ENCODE measurements at regions not wholly inside any gene's neighbourhood (a gene's known extent, or its start where the extent isn't known, plus 50 kb on each side); places are given as distances from the start of the nearest gene placed in this dataset.

DNA sequence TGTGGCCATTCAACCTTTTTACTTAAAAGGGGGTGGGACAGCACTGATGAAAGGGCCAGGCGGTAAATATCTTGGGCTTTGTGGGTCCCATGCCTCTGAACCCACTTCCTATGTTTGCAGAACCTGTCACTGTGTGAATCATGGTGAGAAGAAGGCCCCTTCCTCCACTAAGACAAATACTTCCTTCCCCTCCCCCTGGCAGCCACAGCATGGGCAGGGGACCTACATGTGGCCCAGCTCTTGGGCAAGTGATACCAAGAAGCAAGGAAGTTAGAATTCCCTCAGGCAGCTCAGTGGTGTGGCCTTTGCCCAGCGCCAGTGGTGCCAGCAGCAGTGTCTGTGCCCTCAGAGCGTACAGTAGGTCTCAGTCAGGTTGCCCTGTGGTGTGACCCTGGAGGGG, 168.6 kb downstream of the TRIM33 start:
- no peak for DNase-seq (ENCODE audit: low read depth)
- H3K4me3 ChIP-seq (ENCODE audit: low read depth, low read length), result no peak overlapping the region
- TF ChIP-seq, protein P1, sequence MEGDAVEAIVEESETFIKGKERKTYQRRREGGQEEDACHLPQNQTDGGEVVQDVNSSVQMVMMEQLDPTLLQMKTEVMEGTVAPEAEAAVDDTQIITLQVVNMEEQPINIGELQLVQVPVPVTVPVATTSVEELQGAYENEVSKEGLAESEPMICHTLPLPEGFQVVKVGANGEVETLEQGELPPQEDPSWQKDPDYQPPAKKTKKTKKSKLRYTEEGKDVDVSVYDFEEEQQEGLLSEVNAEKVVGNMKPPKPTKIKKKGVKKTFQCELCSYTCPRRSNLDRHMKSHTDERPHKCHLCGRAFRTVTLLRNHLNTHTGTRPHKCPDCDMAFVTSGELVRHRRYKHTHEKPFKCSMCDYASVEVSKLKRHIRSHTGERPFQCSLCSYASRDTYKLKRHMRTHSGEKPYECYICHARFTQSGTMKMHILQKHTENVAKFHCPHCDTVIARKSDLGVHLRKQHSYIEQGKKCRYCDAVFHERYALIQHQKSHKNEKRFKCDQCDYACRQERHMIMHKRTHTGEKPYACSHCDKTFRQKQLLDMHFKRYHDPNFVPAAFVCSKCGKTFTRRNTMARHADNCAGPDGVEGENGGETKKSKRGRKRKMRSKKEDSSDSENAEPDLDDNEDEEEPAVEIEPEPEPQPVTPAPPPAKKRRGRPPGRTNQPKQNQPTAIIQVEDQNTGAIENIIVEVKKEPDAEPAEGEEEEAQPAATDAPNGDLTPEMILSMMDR (IDR thresholded peaks at IDR 0.05; ENCODE audit: insufficient read depth, low read depth, low read length, missing control alignments), result no peak

DNA sequence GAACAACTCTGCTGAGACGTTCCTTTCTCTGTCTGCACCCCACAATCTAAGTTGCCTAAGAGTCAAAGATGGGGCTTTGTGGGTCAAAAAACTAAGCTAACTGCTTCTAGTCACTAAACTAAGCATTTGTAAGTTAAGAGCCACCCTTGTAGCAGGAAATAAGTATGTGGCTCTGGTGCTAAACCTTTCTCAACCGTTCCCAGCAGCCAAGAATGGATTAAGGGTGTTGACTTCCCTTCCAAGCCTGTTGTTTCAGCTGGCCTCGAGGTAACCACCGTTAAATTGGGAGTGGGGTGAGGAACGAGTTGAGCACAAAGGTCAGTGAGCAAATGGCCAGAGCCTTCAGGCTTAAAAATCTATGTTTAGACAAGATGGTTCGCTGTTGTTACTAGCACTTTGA, 169.1 kb downstream of the TRIM33 start:
- DNase-seq (ENCODE audit: low read depth), result no peak
- TF ChIP-seq, protein P1 (IDR thresholded peaks at IDR 0.05; ENCODE audit: insufficient read depth, low read depth, low read length, missing control alignments), result no peak
- H3K4me3 ChIP-seq (ENCODE audit: low read depth, low read length), result no peak overlapping the region

DNA sequence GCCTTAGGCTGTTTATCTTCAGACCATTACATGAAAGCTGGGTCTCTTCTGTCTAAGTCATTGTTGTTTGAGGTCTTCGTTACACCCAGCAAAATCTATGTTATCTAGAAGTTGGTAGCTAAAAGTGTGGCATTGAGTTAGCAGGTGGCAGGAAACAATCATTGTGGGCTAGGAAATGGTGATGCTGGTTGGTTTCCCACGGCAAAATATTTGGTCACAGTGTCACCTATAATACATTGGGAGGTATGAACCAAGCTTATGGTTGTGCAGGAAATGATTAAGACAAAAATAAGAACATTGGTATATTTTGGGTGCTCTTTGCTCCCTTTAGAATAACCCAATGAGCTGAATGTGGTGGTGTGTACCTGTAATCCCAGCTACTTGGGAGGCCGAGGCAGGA, 169.7 kb downstream of the TRIM33 start:
- DNase-seq (ENCODE audit: low read depth), result no peak
- no peak overlapping the region for H3K4me3 ChIP-seq (ENCODE audit: low read depth, low read length)
- TF ChIP-seq, protein P1 (IDR thresholded peaks at IDR 0.05; ENCODE audit: insufficient read depth, low read depth, low read length, missing control alignments), result no peak

DNA sequence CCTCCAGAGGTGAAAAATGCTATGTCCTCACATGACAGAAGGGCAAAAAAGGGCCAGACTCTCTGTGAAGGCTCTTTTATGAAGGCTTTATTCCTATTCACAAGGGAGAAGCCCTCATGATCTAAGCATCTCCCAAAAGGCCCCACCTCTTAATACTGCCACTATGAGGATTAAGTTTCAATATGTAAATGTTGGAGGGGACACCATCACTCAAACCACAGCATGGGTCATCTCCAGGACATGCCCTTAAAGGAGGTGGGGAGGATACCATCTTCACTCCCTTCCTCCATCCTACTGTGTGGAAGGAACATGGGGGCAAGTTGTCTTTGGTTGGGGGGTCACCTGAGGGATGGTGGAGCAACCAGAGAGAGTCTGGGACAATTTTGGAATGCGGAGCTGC, 170.1 kb downstream of the TRIM33 start:
- TF ChIP-seq, protein P1 (IDR thresholded peaks at IDR 0.05; ENCODE audit: insufficient read depth, low read depth, low read length, missing control alignments), result no peak
- DNase-seq (ENCODE audit: low read depth), result no peak
- no peak overlapping the region for H3K4me3 ChIP-seq (ENCODE audit: low read depth, low read length)

DNA sequence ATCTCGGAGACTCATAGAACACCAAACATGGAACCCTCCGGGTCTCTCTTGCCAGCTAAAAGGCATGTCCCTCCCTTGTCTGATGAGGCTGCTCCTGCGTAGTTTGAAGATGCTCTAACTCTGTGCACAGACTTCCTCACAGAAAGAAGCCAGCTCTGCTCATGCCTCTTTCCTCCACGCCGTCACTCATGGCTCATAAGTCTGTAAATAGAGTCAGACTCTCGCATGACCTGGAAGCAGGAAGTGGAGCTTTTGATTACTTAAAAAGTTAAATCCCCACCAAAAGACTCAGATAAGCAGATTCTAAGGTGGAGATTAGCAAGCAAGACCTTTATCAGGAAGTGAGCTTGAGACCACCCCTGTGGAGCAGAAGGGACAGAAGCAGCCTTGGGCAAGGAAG, 171.6 kb downstream of the TRIM33 start:
- H3K4me3 ChIP-seq (ENCODE audit: low read depth, low read length), result no peak overlapping the region
- TF ChIP-seq, protein P1 (IDR thresholded peaks at IDR 0.05; ENCODE audit: insufficient read depth, low read depth, low read length, missing control alignments), result no peak
- DNase-seq (ENCODE audit: low read depth), result no peak

DNA sequence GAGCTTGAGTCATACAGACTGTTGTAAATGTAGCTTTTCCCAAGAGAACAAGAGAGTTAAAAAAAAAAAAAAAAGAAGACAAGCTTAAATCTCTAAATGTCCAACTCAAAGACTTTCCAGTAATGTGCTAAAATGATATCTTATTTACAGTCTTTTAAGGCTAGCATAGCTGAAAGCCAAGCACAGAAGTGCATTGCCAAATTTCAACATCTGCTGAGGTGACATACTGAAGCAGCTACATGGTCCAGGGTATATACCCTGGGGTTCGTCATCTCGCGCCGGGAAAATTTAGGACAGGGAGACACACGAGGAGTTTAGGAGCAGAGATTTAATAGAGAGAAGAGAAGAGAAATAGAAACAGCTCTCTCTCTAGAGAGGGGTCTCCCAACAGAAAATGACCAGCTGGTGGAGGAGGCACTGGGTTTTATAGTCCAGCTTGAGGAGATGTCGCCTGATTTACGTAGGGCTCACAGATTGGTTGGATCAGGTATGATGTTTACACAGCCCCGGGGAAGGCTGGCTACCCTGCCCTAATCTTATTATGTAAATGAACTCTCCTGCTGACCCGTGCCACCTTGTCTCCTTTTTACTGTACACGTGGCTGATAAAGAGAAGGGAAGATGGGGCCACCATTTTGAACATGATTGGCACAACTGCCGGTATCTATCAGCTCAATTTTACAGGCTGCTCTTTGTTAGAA, 172.7 kb downstream of the TRIM33 start:
- TF ChIP-seq, protein P1 (IDR thresholded peaks at IDR 0.05; ENCODE audit: insufficient read depth, low read depth, low read length, missing control alignments), result no peak
- no peak overlapping the region for H3K4me3 ChIP-seq (ENCODE audit: low read depth, low read length)
- DNase-seq (ENCODE audit: low read depth), result no peak

DNA sequence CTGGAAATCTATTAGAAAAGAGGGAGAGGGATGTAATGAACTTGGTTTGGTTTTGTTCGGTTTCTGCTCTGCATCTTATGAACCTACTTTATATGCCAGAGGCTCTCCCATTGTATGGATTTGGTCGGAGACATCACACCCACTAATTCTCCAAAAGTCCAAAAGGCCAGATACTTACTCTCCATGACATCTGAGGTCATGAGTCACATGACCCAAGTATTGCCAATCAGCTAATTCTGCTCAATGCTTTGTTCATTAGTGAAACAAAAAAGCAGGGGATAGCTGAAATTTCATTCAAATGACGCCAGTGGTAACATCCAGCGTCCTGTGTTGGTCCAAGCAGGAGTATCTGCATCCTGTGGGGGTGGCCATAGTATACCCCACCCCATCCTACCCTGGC, 173.6 kb downstream of the TRIM33 start:
- no peak for DNase-seq (ENCODE audit: low read depth)
- TF ChIP-seq, protein P1 (IDR thresholded peaks at IDR 0.05; ENCODE audit: insufficient read depth, low read depth, low read length, missing control alignments), result no peak
- H3K4me3 ChIP-seq (ENCODE audit: low read depth, low read length), result no peak overlapping the region
